ENCODE measurements at regions not wholly inside any gene's neighbourhood (a gene's known extent, or its start where the extent isn't known, plus 50 kb on each side); places are given as distances from the start of the nearest gene placed in this dataset.

DNA sequence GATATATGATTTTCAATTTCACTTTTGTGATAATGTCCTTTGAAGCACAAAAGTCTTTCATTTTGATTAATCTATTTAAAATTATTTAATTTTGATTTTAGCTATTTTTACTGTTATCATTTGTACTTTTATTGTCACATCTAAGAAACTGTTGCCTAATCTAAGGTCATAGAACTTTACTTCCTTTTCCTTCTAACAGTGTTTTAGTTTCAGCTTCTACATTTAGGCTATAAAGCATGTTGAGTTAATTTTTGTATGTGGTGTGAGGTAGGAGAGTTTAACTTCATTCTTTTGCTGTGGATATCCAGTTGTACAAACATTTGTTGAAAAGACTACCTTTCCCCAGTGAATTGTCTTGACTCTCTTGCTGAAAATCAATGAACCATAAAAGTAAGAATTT, 204.5 kb downstream of the TM2D1 start:
- DNase-seq: no peak

DNA sequence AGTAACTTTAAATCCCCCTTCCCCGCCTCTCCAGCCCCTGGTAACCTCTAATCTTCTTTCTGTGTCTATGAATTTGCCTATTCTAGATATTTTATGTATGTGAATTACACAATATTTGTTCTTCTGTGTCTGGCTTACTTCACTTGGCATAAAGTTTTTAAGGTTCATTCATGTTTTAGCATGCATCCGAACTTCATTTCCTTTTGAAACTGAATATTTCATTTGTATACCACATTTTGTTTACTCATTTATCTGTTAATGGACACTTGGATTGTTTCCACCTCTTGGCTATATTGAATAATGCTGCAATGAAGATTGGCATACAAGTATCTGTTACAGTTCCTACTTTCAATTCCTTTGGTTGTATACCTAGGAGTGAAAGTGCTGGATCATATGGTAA, 205.3 kb downstream of the TM2D1 start:
- DNase-seq: no peak

DNA sequence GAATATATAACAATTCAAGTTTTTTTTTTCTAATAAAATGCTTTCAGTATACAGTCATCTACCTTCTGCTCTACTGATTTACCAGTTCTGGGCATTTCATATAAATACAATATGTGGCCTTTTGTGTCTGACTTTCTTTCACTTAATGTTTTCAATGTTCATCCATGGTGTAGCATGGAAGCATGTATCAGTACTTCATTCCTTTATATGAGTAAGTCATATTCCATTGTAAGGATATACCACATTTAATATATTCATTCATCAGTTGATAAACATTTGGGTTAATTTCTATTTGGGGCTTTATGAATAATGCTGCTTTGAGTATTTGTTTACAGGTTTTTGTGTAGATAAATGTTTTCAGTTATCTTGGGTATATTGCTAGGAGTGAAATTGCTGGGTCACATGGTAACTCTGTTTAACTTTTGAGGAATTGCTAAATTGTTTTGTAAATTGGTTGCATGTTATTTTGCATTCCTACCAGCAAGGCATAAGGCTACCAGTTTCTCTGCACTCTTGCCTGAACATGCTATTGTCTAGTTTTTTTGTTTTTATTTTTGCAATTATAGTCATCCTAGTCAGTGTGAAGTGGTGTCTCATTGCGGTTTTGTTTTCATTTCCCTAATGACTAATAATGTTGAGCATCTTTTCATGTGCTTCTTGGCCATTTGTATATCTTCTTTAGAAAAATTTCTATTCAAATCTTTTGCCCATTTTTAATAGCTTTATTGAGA, 206.1 kb downstream of the TM2D1 start:
- DNase-seq: no peak

DNA sequence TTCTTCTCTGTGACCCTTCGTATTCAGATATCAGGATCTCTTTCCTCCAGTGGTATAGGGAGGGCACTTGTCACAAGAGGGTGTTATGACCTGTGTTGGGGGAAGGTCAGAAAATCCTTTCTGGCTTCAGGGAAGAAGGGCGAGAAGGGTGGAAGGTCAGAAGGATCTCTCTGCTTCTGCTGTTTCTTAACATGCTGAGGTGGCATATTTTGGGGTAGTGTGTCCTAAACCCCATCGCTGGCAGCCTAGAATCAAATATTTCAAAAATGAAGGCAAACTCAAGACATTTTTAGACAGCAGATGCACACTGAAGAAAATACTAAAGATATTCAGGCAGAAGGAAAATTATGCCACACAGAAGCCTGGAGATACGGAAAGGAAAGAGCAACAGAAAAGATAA, 207.6 kb downstream of the TM2D1 start:
- no peak for DNase-seq

- DNase-seq: no peak
Measured at GRCh38 chr1:61515096-61515495, 209.8 kb downstream of the TM2D1 start.
